OCI-LY1 (cell line): ENCODE measurements at regions not wholly inside any gene's neighbourhood (a gene's known extent, or its start where the extent isn't known, plus 50 kb on each side); places are given as distances from the start of the nearest gene placed in this dataset.
A peak's percentile ranks its signal among the peaks of the same experiment; 100 is the strongest.

Experiments used
- H2AFZ ChIP-seq: fragments of 200-600 bp; sonication (generic), shearing (Covaris generic); 2 replicates; pipeline ENCODE4 v1.6.0; 2014; ENCODE audit warnings: antibody characterized with exemption, mild to moderate bottlenecking, low read length
- H3F3A ChIP-seq: fragments of 200-600 bp; sonication (generic), shearing (Covaris generic); 2 replicates; pipeline ENCODE4 v1.6.0; 2014; ENCODE audit warnings: mild to moderate bottlenecking, antibody characterized with exemption, low read length, moderate library complexity; ENCODE audit not compliant: insufficient read depth
- H3K27ac ChIP-seq: fragments of 200-600 bp; sonication (generic); 2 replicates; pipeline ENCODE4 v1.5.1; 2014; ENCODE audit warnings: low read length, mixed run types, mild to moderate bottlenecking, low read depth; ENCODE audit not compliant: poor library complexity, severe bottlenecking
- H3K27me3 ChIP-seq: fragments of 200-600 bp; sonication (generic); 2 replicates; pipeline ENCODE4 v1.6.0; 2014; ENCODE audit warnings: antibody characterized with exemption, mild to moderate bottlenecking, low read length, moderate library complexity; ENCODE audit not compliant: insufficient read depth
- H3K36me3 ChIP-seq: fragments of 200-600 bp; sonication (generic); 2 replicates; pipeline ENCODE4 v1.6.1; 2014; ENCODE audit warnings: mild to moderate bottlenecking, antibody characterized with exemption, low read length, moderate library complexity, mixed read lengths; ENCODE audit not compliant: insufficient read depth
- H3K4me1 ChIP-seq: fragments of 200-600 bp; sonication (generic); 2 replicates; pipeline ENCODE4 v1.5.1; 2014; ENCODE audit warnings: mild to moderate bottlenecking, low read length, moderate library complexity; ENCODE audit not compliant: insufficient read depth, severe bottlenecking
- H3K4me2 ChIP-seq: fragments of 200-600 bp; sonication (generic), shearing (Covaris generic); 2 replicates; pipeline ENCODE4 v1.6.1; 2014; ENCODE audit warnings: low read length
- H3K4me3 ChIP-seq: fragments of 200-600 bp; sonication (generic); 2 replicates; pipeline ENCODE4 v1.5.1; 2014; ENCODE audit warnings: low read length, low read depth, mild to moderate bottlenecking, mixed read lengths; ENCODE audit not compliant: poor library complexity, severe bottlenecking
- H3K79me2 ChIP-seq: fragments of 200-600 bp; shearing (Covaris generic); 2 replicates; pipeline ENCODE4 v1.6.1; 2016; ENCODE audit warnings: mixed run types, low read length, mixed read lengths; ENCODE audit not compliant: insufficient read depth
- H3K9ac ChIP-seq: fragments of 200-600 bp; sonication (generic), shearing (Covaris generic); 2 replicates; pipeline ENCODE4 v1.6.1; 2014; ENCODE audit warnings: mild to moderate bottlenecking, low read length, mixed read lengths
- H3K9me2 ChIP-seq: fragments of 200-600 bp; sonication (generic), shearing (Covaris generic); 2 replicates; pipeline ENCODE4 v1.6.1; 2014; ENCODE audit warnings: low read depth, mild to moderate bottlenecking, low read length, mixed read lengths
- H3K9me3 ChIP-seq: fragments of 200-600 bp; shearing (Covaris generic); 2 replicates; pipeline ENCODE4 v1.6.1; 2014; ENCODE audit warnings: low read length, mixed read lengths
- H4K20me1 ChIP-seq: fragments of 200-600 bp; sonication (generic), shearing (Covaris generic); 2 replicates; pipeline ENCODE4 v1.6.0; 2016; ENCODE audit warnings: mild to moderate bottlenecking, low read length; ENCODE audit not compliant: insufficient read depth
- EZH2 ChIP-seq: fragments of 200-600 bp; sonication (generic), shearing (Covaris generic); IDR thresholded peaks from 2 replicates; pipeline ENCODE4 v1.8.0; 2017; ENCODE audit warnings: borderline replicate concordance, mixed run types, mild to moderate bottlenecking, antibody characterized with exemption, low read length, moderate library complexity, mixed read lengths
- TF ChIP-seq, protein P1 (sequence below): fragments of 200-600 bp; sonication (generic), shearing (Covaris generic); IDR thresholded peaks from 2 replicates; pipeline ENCODE4 v1.5.1; 2017; ENCODE audit warnings: mild to moderate bottlenecking, antibody characterized with exemption, low read length, moderate library complexity, mixed read lengths

DNA sequence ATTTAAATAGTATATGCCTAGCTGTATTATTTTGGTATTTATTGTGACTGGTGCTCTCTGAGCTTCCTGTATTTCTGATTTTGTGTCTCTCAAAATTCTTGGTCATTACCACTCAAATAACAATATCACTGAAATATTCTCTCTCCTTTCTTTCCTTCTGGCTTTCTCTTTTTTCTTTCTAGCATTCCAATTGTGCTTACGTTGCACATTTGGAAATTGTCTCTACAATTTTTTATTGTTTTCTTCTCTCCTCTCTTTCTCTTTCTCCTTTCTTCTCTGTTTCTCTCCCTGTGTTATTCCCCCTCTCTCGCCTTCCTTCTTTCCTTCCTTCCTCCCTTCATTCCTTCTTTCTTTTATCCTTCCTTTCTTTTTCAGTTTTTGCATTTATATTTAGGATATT, 89.6 kb upstream of the MCTP2 start:
- no peak for TF ChIP-seq EZH2
- TF ChIP-seq, protein P1, sequence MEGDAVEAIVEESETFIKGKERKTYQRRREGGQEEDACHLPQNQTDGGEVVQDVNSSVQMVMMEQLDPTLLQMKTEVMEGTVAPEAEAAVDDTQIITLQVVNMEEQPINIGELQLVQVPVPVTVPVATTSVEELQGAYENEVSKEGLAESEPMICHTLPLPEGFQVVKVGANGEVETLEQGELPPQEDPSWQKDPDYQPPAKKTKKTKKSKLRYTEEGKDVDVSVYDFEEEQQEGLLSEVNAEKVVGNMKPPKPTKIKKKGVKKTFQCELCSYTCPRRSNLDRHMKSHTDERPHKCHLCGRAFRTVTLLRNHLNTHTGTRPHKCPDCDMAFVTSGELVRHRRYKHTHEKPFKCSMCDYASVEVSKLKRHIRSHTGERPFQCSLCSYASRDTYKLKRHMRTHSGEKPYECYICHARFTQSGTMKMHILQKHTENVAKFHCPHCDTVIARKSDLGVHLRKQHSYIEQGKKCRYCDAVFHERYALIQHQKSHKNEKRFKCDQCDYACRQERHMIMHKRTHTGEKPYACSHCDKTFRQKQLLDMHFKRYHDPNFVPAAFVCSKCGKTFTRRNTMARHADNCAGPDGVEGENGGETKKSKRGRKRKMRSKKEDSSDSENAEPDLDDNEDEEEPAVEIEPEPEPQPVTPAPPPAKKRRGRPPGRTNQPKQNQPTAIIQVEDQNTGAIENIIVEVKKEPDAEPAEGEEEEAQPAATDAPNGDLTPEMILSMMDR = no peak
- no peak overlapping the region for H3K27ac ChIP-seq

GRCh38 chr15:94135486-94136147, 95.7 kb upstream of the MCTP2 start:
- Histone ChIP-seq H3F3A (no peaks in the 10 kb centered on the region), H3K9me2 (no peaks in the 10 kb centered on the region), H3K79me2 (no peaks in the 10 kb centered on the region), H3K27me3 (no peaks in the 10 kb centered on the region), H3K9me3 (no peaks in the 10 kb centered on the region), H3K4me1 (no peaks in the 10 kb centered on the region), H3K4me3 (no peak overlapping the region), H3K9ac (no peak overlapping the region), H4K20me1 (no peaks in the 10 kb centered on the region), H3K27ac (no peak overlapping the region), H3K4me2 (no peak overlapping the region), H2AFZ (no peak overlapping the region), H3K36me3 (no peaks in the 10 kb centered on the region)
- TF ChIP-seq, protein P1 = no peak
- TF ChIP-seq EZH2 = no peak

More for the DNA sequence above, 89.6 kb upstream of the MCTP2 start:
- no peaks in the 10 kb centered on the region for H3K79me2 ChIP-seq
- H4K20me1 ChIP-seq = no peaks in the 10 kb centered on the region
- H3K4me1 ChIP-seq = no peaks in the 10 kb centered on the region
- H3K4me2 ChIP-seq = no peak overlapping the region
- H3F3A ChIP-seq = no peaks in the 10 kb centered on the region
- no peak overlapping the region for H3K4me3 ChIP-seq
- no peak overlapping the region for H3K9ac ChIP-seq
- no peaks in the 10 kb centered on the region for H3K36me3 ChIP-seq
- H3K27me3 ChIP-seq = no peaks in the 10 kb centered on the region
- H2AFZ ChIP-seq = no peak overlapping the region
- no peaks in the 10 kb centered on the region for H3K9me3 ChIP-seq
- H3K9me2 ChIP-seq = no peaks in the 10 kb centered on the region

GRCh38 chr15:94131875-94132274, 99.5 kb upstream of the MCTP2 start:
- no peak overlapping the region for H2AFZ ChIP-seq
- H3K4me3 ChIP-seq = no peak overlapping the region
- H3F3A ChIP-seq = no peaks in the 10 kb centered on the region
- no peaks in the 10 kb centered on the region for H3K9me3 ChIP-seq
- H3K9ac ChIP-seq = no peak overlapping the region
- H3K27me3 ChIP-seq = no peaks in the 10 kb centered on the region
- H3K36me3 ChIP-seq = no peaks in the 10 kb centered on the region
- TF ChIP-seq, protein P1 = peak; percentile 42; the same call in 1 of the 2 replicates
- no peak for TF ChIP-seq EZH2
- H3K79me2 ChIP-seq = no peaks in the 10 kb centered on the region
- H4K20me1 ChIP-seq = no peaks in the 10 kb centered on the region
- H3K27ac ChIP-seq = no peak overlapping the region
- H3K4me1 ChIP-seq = no peaks in the 10 kb centered on the region
- no peak overlapping the region for H3K4me2 ChIP-seq
- H3K9me2 ChIP-seq = no peaks in the 10 kb centered on the region
